Psoas muscle (tissue), 7 donors: ENCODE measurements at regions not wholly inside any gene's neighbourhood (a gene's known extent, or its start where the extent isn't known, plus 50 kb on each side); places are given as distances from the start of the nearest gene placed in this dataset.

ENCODE experiments used
- ATAC-seq, 4 donors: fragments of 200-7000 bp; cut with Tn5 transposase; one replicate each; pipeline ENCODE4 v1.9.1; 2020; ENCODE audit warnings: moderate library complexity in 3 of 4, mild to moderate bottlenecking in 2 of 4
- DNase-seq, 2 donors: peaks; one replicate each; pipeline ENCODE4 v3.0.0-alpha.2; 2020
- H3K27ac ChIP-seq: fragments of 200-600 bp; one replicate; pipeline ENCODE4 v1.8.0; 2022
- H3K27me3 ChIP-seq, 3 donors: fragments of 200-600 bp in 1 of 3; one replicate each; pipeline versions ENCODE4 v1.6.1 to v1.8.0; 2013 to 2022; ENCODE audit warnings: low read length in 2 of 3, mild to moderate bottlenecking in 2 of 3, moderate library complexity in 1 of 3; ENCODE audit not compliant: insufficient read depth in 3 of 3
- H3K36me3 ChIP-seq, 2 donors: fragments of 200-600 bp in 1 of 2; one replicate each; pipeline versions ENCODE4 v1.6.1 to v1.8.0; 2013 to 2022; ENCODE audit warnings: low read depth in 1 of 2, mild to moderate bottlenecking in 1 of 2, moderate library complexity in 1 of 2; ENCODE audit not compliant: insufficient read depth in 1 of 2
- H3K4me1 ChIP-seq: fragments of 200-600 bp; one replicate; pipeline ENCODE4 v1.8.0; 2022
- H3K4me3 ChIP-seq: fragments of 200-600 bp; one replicate; pipeline ENCODE4 v1.8.0; 2022; ENCODE audit warnings: mild to moderate bottlenecking
- H3K9me3 ChIP-seq: fragments of 200-600 bp; one replicate; pipeline ENCODE4 v1.8.0; 2022
- WGBS, 3 donors: extraction: QIAGEN DNeasy Blood & Tissue Kit; methylation state at CpG; one replicate each; pipeline versions ENCODE4 v1.1.6 to v1.1.7; 2013; 5-methylcytosine and 5-hydroxymethylcytosine counted together
- intact Hi-C, 2 donors: fragments of 100-400 bp; cut with DNase I; formaldehyde crosslinking; loops; one replicate each; pipeline versions ENCODE4 v1.11.0 to v1.14.2; 2022
- TF ChIP-seq, protein P1 (sequence below): fragments of 200-600 bp; IDR thresholded peaks from one replicate; pipeline ENCODE4 v1.8.0; 2022; ENCODE audit warnings: antibody characterized with exemption
- donor health status: healthy with polysubstance abuse.
- donor health status: DM: no; HTN: no; CAD: no; lungs with moderate emphysema.
- donor health status: Bipolar disorder and iron deficiency.
- donor health status: healthy.
- donor health status: DM: yes; HTN: yes; CAD: no.
- donor health status: DM: no; HTN: no; CAD: no.
- donor health status: DM: yes; HTN: yes; CAD: no.

DNA sequence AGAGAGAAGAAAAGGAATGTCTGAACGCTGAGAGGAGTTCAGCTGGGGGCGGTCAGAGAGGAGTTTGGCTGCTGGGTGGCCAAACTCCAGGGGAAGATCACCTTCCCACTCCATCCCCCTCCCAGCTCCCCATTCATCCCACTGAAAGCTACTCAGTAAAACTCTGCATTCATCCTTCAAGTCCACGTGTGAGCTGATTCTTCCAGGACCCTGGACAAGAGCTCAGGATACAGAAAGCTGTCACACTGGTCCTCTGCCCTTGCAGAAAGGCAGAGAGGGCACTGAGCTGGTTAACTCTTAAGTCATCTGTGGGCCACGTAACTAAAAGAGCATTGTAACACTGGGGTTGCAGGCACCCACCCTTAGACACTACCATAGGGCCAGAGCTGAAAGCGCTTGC is 132.1 kb upstream of the ARL4C start:
- intact Hi-C loops = no loop called here

DNA sequence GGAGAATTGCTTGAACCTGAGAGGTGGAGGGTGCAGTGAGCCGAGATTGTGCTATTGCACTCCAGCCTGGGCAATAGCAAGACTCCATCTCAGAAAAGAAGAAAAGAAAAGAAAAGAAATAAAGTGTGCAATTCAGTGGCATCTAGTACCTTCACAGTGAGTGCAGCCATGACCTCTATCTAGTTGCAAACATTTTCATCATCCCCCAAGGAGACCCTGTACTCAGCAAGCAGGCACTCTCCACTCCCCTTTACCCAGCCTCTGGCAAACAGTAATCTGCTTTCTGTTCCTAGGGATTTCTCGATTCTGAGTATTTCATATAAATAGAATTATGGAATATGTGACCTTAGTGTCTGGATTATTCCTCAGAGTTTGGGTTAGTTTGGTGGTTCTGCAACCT is 130.4 kb upstream of the ARL4C start:
- Histone ChIP-seq H3K27me3 (peaks cover 0 to 21% (median 3%) of the 10 kb centered on the region in 3 donors), H3K9me3 (no peaks in the 10 kb centered on the region), H3K27ac (no peak overlapping the region), H3K36me3 (no peaks in the 10 kb centered on the region), H3K4me1 (no peaks in the 10 kb centered on the region), H3K4me3 (no peak overlapping the region)
- no peak for DNase-seq
- TF ChIP-seq, protein P1, sequence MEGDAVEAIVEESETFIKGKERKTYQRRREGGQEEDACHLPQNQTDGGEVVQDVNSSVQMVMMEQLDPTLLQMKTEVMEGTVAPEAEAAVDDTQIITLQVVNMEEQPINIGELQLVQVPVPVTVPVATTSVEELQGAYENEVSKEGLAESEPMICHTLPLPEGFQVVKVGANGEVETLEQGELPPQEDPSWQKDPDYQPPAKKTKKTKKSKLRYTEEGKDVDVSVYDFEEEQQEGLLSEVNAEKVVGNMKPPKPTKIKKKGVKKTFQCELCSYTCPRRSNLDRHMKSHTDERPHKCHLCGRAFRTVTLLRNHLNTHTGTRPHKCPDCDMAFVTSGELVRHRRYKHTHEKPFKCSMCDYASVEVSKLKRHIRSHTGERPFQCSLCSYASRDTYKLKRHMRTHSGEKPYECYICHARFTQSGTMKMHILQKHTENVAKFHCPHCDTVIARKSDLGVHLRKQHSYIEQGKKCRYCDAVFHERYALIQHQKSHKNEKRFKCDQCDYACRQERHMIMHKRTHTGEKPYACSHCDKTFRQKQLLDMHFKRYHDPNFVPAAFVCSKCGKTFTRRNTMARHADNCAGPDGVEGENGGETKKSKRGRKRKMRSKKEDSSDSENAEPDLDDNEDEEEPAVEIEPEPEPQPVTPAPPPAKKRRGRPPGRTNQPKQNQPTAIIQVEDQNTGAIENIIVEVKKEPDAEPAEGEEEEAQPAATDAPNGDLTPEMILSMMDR = no peak
- intact Hi-C loops = no loop called here
- WGBS, 3 donors = 76 to 86% (median 84%) methylated on average over 2 of the region's 2 CpGs
- no peak for ATAC-seq

More for the DNA sequence above, 132.1 kb upstream of the ARL4C start:
- Histone ChIP-seq H3K36me3 (no peaks in the 10 kb centered on the region), H3K4me3 (no peak overlapping the region), H3K9me3 (no peaks in the 10 kb centered on the region), H3K27ac (no peak overlapping the region), H3K27me3 (peaks cover 0 to 34% (median 3%) of the 10 kb centered on the region in 3 donors), H3K4me1 (no peaks in the 10 kb centered on the region)
- 71 to 83% (median 78%) methylated on average over 5 of the region's 5 CpGs for WGBS, 3 donors
- TF ChIP-seq, protein P1 = no peak
- ATAC-seq (no peak), DNase-seq (no peak)

DNA sequence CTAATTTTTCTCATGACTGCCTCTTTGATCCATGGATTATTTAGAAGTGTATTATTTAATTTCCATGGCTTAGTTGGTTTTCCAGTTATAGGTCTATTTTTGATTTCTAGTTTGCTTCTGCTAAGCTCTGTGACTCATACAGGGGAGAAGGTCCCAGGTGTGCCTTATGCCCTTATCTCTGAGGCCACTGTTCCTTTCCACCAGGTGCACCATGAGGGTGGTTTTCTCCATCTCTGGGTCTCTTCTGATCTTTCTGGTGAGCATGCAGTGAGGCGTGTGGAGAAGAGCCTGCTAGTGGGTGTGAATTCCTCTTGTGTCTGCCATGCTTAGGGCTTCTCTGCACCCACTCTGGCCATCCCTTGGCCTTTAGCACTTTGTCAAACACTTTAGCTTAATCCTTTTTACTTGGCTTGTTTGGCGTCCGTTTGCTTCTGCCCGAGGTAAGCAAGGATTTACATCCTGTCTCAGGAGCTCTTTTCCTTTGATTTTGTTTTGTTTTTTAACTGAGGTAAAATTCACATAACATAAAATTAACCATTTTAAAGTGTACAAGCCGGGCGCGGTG is 129.8 kb upstream of the ARL4C start:
- Histone ChIP-seq H3K27me3 (peaks cover 0 to 14% (median 0%) of the 10 kb centered on the region in 3 donors), H3K27ac (no peak overlapping the region), H3K9me3 (no peaks in the 10 kb centered on the region), H3K4me3 (no peak overlapping the region), H3K4me1 (no peaks in the 10 kb centered on the region), H3K36me3 (no peaks in the 10 kb centered on the region)
- no peak for DNase-seq
- no peak for ATAC-seq
- WGBS, 3 donors = 73 to 79% (median 78%) methylated on average over 7 of the region's 7 CpGs
- TF ChIP-seq, protein P1 = no peak
- intact Hi-C loops = no loop called here

DNA sequence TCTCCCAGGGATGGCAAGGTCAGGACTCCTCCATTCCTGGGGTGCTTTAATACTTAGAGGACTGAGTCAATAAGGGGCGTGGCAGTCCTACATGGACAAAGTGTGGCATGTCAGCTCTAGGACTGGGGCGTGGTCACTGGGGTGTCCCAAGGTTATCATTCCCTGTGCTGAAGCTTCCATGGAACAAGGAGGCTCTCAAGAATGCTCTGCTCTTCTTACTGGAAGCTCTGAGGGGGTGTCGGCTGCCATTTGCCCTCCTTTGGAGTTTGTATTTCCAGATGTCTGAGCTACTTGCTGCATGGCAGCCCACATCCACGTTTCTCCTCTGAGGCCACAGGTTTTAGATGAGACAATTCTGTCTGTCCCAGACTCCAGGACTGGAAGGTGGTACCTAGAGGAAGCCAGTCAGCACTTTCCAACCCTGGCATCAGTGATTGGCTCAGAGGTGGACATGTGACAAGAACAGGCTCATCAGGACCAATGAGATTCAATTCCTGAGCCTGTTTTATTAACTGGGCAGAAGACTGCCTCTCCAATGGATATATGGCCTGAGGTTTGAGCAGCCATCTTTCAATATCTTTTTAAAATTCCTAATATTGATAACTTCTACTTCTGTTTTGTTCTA is 128.9 kb upstream of the ARL4C start:
- peaks cover 0 to 8% (median 0%) of the 10 kb centered on the region in 3 donors for H3K27me3 ChIP-seq
- ATAC-seq = no peak
- no peaks in the 10 kb centered on the region for H3K4me1 ChIP-seq
- intact Hi-C loops = no loop called here
- no peak for DNase-seq
- H3K27ac ChIP-seq = no peak overlapping the region
- no peaks in the 10 kb centered on the region for H3K9me3 ChIP-seq
- TF ChIP-seq, protein P1 = no peak
- H3K4me3 ChIP-seq = no peak overlapping the region
- no peaks in the 10 kb centered on the region for H3K36me3 ChIP-seq
- WGBS, 3 donors = 67 to 85% (median 84%) methylated on average over 4 of the region's 4 CpGs
